GM21390 (cell line): ENCODE measurements at regions not wholly inside any gene's neighbourhood (a gene's known extent, or its start where the extent isn't known, plus 50 kb on each side); places are given as distances from the start of the nearest gene placed in this dataset.
"Not testable (repeated sequence)": the region's sequence is repeated elsewhere in the genome, so short reads cannot be mapped to it uniquely, and the experiment has no call there.

Experiments used
- ATAC-seq: cut with Tn5 transposase; IDR thresholded peaks from one replicate; pipeline ENCODE4 v1.9.1; 2021; ENCODE audit not compliant: unreplicated experiment

GRCh38 chr6:50993941-50994720, 175.5 kb downstream of the TFAP2B start:
- ATAC-seq: no peak

DNA sequence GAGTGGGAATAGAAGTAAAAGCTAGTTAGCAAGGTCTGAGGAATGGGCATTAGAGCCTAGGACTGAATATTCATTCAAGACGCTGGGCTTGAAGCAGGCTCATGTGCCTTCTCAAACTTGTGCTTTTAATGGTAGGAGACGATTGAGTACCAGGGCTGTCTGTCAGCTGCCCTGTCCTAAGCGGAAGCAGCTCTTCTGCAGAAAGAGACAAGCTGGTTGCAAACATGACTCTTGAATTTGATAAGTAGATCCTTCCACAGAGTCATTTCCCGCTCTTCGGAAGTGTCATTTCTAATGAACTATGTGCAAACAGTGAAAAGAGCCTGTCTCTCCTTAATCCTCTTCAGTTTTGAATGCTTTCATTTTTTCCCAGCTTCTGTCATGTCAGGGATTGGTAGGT, 176.4 kb downstream of the TFAP2B start:
- ATAC-seq: no peak

DNA sequence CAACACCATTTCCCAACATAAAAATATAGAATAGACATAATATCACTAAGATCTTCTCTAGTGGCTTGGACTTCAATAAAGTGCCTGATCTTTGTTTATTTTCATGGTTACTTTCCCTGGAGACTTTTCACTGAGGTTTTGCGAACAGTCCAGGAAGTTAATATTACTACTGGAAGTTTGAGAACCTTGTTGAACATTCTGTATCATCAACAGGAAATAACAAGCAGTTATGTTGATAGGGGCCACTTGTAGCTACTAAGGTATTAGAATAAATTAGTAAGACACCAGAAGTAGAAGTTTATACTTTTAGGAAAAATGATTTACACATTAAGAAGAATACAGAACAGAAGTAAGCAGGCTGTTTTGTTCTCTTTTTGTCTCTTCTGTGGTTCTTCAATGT, 180.2 kb downstream of the TFAP2B start:
- no peak for ATAC-seq

DNA sequence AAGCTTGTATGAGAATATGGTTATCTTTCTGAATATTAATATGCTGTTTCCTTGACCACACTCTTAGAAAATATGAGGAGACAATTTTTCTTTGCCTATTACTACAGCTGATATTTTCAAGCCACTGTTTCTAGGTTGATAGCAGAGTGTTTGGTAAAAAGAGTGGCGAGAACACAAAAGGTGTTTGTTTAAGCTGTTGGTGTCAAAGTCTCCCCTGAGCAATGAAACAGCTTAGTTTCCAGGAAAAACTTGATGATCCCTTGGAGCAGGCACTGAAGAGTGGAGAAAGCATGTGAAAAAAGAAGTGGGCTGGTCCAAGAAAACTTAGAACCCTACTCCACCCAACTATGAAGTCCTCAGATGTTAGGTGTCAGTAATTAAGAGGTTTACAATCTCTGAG, 182.7 kb downstream of the TFAP2B start:
- ATAC-seq: no peak

DNA sequence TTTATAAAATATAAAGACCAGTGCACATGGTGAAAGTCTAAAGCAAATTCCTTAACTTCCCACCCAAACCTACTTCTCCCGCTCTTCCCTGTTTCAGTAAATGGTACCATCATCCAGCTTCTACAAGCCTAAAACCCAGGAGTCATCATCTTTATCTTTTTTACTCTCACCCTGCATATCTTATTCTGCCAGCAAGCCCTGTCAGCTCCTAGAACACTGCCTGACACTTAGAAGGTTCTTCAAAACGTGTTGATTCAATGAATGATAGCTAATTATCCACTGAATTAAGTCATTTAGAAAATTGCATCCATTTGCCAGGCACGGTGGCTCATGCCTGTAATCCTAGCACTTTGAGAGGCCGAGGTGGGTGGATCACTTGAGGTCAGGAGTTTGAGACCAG, 185.7 kb downstream of the TFAP2B start:
- ATAC-seq: no peak

GRCh38 chr6:51005779-51006178, 187.1 kb downstream of the TFAP2B start:
- ATAC-seq: no peak

- no peak for ATAC-seq
Measured at GRCh38 chr6:51007237-51007636, 188.6 kb downstream of the TFAP2B start.

- not testable (repeated sequence) for ATAC-seq
Measured at GRCh38 chr6:51008693-51009092, 190.0 kb downstream of the TFAP2B start.

GRCh38 chr6:51013376-51013775, 194.7 kb downstream of the TFAP2B start:
- no peak for ATAC-seq

GRCh38 chr6:51015394-51015793, 196.7 kb downstream of the TFAP2B start:
- no peak for ATAC-seq

GRCh38 chr6:51016489-51016888, 197.8 kb downstream of the TFAP2B start:
- no peak for ATAC-seq

DNA sequence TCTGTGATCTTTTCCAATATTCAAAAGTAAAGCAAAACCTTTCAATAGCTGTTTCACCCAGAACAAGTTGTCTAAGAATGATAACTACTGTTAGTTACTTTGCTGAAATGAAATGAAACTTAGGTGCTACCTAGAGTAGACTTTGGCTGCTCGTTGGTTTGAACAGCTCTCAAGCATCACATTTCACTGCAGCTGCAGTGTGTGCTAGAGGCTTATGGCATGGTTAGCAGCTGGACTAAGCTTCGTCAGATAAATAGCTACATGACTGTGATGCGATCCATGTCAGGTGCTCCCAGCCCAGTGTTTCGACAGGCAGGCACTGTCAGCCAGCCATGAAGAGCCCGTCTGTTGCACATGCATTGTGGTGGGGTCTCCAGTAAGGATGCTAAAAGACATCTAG, 201.1 kb downstream of the TFAP2B start:
- ATAC-seq: no peak

DNA sequence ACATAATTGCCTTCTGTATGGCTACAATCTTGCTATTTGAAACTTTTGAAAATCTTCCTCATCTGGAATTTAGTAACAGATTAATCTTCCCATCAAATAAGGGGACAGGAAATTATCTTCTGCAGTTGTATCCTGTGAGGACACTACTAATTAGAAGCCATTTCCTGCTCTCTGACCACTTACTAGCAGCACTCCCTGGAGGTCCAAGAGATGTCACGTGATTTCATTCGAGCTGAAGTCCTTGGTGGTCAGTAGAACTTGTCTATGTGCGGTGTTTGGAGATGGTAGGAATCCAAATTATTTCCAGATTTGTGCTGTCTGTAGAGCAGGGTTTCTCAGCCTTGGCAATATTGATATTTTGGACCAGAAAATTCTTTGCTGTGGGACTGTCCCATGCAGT, 202.5 kb downstream of the TFAP2B start:
- no peak for ATAC-seq

DNA sequence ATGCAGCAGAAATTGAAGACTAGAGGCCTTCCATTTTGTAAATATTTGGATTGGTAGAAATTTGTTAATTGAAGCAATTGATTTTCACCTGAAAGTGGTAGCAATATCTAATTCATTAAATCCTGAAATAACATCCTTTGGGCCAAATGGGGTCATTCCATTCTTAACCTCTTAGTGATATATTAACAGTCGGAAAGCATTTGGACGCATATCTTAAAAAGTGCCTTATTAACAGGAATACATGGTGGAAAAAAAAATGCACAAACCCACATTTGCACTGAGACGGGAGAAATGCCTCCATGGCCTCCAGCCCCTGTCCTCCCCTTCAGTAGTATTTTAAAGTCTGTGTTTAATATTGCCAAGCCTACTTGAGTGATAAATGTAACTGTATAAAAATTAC, 205.5 kb downstream of the TFAP2B start:
- no peak for ATAC-seq

- ATAC-seq: no peak
Measured at GRCh38 chr6:51025082-51025777, 206.6 kb downstream of the TFAP2B start.

- no peak for ATAC-seq
Measured at GRCh38 chr6:51027283-51028065, 208.8 kb downstream of the TFAP2B start.

GRCh38 chr6:51028276-51028675, 209.6 kb downstream of the TFAP2B start:
- ATAC-seq: no peak

DNA sequence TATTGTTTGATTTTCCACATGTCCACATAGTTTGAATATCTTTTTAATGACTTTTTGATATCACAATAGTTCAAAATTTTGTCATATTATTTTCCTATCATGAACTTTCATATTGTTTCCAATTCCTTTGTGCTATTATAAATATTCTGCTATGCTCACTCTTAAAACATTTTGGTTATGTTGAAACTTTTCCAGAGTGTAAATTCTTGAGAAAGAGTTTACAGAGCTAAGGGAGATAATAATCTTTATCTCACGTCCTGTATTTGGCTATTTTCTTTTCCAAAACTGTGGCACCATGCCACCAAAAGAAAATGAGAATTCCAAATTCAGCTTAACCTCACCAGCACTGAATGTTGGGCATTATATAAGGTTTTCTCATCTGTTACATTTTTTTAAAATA, 210.9 kb downstream of the TFAP2B start:
- no peak for ATAC-seq

GRCh38 chr6:51045548-51045947, 226.9 kb downstream of the TFAP2B start:
- no peak for ATAC-seq

GRCh38 chr6:51049288-51049982, 230.8 kb downstream of the TFAP2B start:
- no peak for ATAC-seq
